SK-N-MC (cell line): ENCODE measurements at regions not wholly inside any gene's neighbourhood (a gene's known extent, or its start where the extent isn't known, plus 50 kb on each side); places are given as distances from the start of the nearest gene placed in this dataset.

Experiments
- EZH2 ChIP-seq: fragments of 200-600 bp; sonication (generic); IDR thresholded peaks from one replicate; pipeline ENCODE4 v1.6.1; 2017; ENCODE audit warnings: antibody characterized with exemption
- FOXP2 ChIP-seq: optimal IDR thresholded peaks from 2 replicates; pipeline ENCODE3; 2011; ENCODE audit warnings: mild to moderate bottlenecking, moderate library complexity; ENCODE audit not compliant: insufficient read depth; ENCODE audit errors: extremely low read length, control extremely low read depth
- POLR2AphosphoS5 ChIP-seq: IDR thresholded peaks from 2 replicates; pipeline ENCODE4 v1.6.1; 2012; ENCODE audit warnings: mild to moderate bottlenecking, low read depth, low read length, borderline replicate concordance

DNA sequence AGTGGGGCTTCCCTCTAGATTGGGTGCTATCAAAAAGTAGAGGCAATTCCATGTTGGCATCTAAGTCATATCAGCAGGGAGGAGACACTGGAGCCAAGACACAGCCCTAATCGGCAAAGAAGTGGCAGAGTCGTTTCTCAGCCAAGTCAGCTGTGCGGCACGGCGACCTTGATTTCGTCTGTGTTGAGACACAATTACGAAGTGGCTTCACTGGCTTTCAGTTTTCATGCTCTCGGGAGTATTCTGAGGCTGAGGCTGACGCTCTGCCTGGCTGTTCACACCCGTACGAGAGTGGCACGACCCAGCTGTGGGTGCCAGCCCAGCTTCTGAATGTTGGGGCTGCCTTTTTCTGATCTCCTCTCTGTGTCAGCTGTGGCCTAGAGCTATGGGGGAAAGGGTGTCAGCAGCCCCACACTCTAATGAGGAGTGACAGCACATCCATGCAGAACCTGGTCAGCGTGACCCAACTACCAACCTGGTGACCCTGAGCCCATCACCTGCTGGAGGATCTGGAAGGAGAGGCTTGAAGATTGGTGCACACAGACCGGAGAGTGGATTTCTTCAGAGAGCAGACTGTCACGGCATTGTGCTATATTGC lies 105.7 kb upstream of the TMEM45B start:
- TF ChIP-seq EZH2 (no peak), POLR2AphosphoS5 (no peak), FOXP2 (no peak)
